DOHH2 (cell line): ENCODE measurements at regions not wholly inside any gene's neighbourhood (a gene's known extent, or its start where the extent isn't known, plus 50 kb on each side); places are given as distances from the start of the nearest gene placed in this dataset.

Experiments used
- H3F3A ChIP-seq: fragments of 200-600 bp; sonication (generic), shearing (Covaris generic); 2 replicates; pipeline ENCODE4 v1.6.0; 2016; ENCODE audit warnings: antibody characterized with exemption, mild to moderate bottlenecking; ENCODE audit not compliant: control insufficient read depth, insufficient read depth
- H3K27ac ChIP-seq: fragments of 200-600 bp; sonication (generic); 2 replicates; pipeline ENCODE4 v1.5.1; 2014; ENCODE audit warnings: low read depth, mild to moderate bottlenecking, low read length, moderate library complexity
- H3K27me3 ChIP-seq: fragments of 200-600 bp; sonication (generic); 2 replicates; pipeline ENCODE4 v1.6.1; 2014; ENCODE audit warnings: mild to moderate bottlenecking, low read length, mixed read lengths; ENCODE audit not compliant: control insufficient read depth
- H3K36me3 ChIP-seq: fragments of 200-600 bp; sonication (generic); 2 replicates; pipeline ENCODE4 v1.6.1; 2014; ENCODE audit warnings: mild to moderate bottlenecking, low read length, moderate library complexity, mixed read lengths; ENCODE audit not compliant: control insufficient read depth
- H3K4me1 ChIP-seq: fragments of 200-600 bp; sonication (generic); 2 replicates; pipeline ENCODE4 v1.6.1; 2014; ENCODE audit warnings: mild to moderate bottlenecking, low read length, mixed read lengths; ENCODE audit not compliant: control insufficient read depth
- H3K4me2 ChIP-seq: fragments of 200-600 bp; sonication (generic); 2 replicates; pipeline ENCODE4 v1.6.0; 2014; ENCODE audit warnings: mild to moderate bottlenecking, low read length, moderate library complexity
- H3K4me3 ChIP-seq: fragments of 200-600 bp; sonication (generic); 2 replicates; pipeline ENCODE4 v1.5.1; 2014; ENCODE audit warnings: mild to moderate bottlenecking, low read length, mixed read lengths
- H3K79me2 ChIP-seq: fragments of 200-600 bp; sonication (generic); 2 replicates; pipeline ENCODE4 v1.6.1; 2014; ENCODE audit warnings: mild to moderate bottlenecking, low read length, mixed read lengths; ENCODE audit not compliant: control insufficient read depth
- H3K9me2 ChIP-seq: fragments of 200-600 bp; sonication (generic); replicated peaks from 2 replicates; pipeline ENCODE4 v1.6.1; 2014; ENCODE audit warnings: mild to moderate bottlenecking, low read length, mixed read lengths; ENCODE audit not compliant: control insufficient read depth
- H3K9me3 ChIP-seq: fragments of 200-600 bp; sonication (generic); 2 replicates; pipeline ENCODE4 v1.6.1; 2014; ENCODE audit warnings: antibody characterized with exemption, low read length, mixed read lengths; ENCODE audit not compliant: control insufficient read depth, insufficient read depth
- H4K20me1 ChIP-seq: fragments of 200-600 bp; sonication (generic); 2 replicates; pipeline ENCODE4 v1.6.0; 2014; ENCODE audit warnings: low read depth, mild to moderate bottlenecking, antibody characterized with exemption, low read length, moderate library complexity; ENCODE audit not compliant: control insufficient read depth, insufficient read depth
- EZH2phosphoT487 ChIP-seq: fragments of 200-600 bp; sonication (generic); IDR thresholded peaks from 2 replicates; pipeline ENCODE4 v1.6.1; 2017; ENCODE audit warnings: borderline replicate concordance, mild to moderate bottlenecking, antibody characterized with exemption, low read length, moderate library complexity, mixed read lengths
- TF ChIP-seq, protein P1 (sequence below): fragments of 200-600 bp; sonication (generic); IDR thresholded peaks from one replicate; pipeline ENCODE4 v1.5.1; 2014; ENCODE audit warnings: antibody characterized with exemption, mild to moderate bottlenecking, low read depth, low read length; ENCODE audit not compliant: poor library complexity, severe bottlenecking

DNA sequence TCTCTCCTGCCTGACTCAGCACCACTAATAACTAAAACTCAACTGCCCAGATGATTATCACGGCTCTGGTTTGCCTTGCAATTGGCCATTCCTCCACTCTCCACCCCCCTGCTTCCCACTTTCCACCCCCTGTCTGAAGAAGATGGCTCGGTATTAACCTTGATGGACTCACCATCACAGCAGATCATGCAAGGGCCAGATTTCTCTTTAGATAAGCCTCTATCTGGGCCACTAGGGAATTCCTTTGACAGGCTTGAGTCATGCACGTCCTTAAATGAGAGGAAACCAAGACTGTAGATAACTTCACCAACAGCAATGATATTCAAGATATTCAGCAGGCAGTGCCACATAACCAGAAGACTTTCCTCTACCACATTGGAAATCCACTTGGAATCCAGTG, 131.1 kb upstream of the NBEA start:
- Histone ChIP-seq H3K9me2 (no peaks in the 10 kb centered on the region), H3K4me1 (no peaks in the 10 kb centered on the region), H3K4me2 (no peak overlapping the region), H3F3A (no peaks in the 10 kb centered on the region), H3K79me2 (no peaks in the 10 kb centered on the region), H3K9me3 (peaks cover 5% of the 10 kb centered on the region; the same call in 1 of the 2 replicates), H3K36me3 (no peaks in the 10 kb centered on the region), H3K27me3 (no peaks in the 10 kb centered on the region), H4K20me1 (no peaks in the 10 kb centered on the region), H3K27ac (no peak overlapping the region), H3K4me3 (no peak overlapping the region)
- TF ChIP-seq EZH2phosphoT487 = no peak
- TF ChIP-seq, protein P1, sequence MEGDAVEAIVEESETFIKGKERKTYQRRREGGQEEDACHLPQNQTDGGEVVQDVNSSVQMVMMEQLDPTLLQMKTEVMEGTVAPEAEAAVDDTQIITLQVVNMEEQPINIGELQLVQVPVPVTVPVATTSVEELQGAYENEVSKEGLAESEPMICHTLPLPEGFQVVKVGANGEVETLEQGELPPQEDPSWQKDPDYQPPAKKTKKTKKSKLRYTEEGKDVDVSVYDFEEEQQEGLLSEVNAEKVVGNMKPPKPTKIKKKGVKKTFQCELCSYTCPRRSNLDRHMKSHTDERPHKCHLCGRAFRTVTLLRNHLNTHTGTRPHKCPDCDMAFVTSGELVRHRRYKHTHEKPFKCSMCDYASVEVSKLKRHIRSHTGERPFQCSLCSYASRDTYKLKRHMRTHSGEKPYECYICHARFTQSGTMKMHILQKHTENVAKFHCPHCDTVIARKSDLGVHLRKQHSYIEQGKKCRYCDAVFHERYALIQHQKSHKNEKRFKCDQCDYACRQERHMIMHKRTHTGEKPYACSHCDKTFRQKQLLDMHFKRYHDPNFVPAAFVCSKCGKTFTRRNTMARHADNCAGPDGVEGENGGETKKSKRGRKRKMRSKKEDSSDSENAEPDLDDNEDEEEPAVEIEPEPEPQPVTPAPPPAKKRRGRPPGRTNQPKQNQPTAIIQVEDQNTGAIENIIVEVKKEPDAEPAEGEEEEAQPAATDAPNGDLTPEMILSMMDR = no peak

DNA sequence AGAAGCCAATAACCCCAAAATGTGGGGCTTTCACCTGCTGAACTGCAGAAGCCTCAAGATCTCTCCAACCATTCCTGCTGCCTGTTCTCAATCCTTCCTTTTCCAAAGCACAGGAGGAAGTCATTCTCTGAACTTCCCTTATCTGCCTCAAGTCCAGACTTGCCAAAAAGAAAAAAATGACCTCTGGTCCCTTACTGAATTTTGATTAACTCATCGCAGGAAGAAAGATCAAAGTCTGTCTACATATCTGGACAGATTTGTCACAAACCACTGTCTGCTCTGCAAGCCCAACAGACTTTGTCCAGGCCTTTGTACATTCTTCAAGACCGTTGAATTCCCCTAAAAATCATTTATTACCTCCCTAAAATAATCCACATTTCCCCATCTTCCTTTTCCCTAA, 126.5 kb upstream of the NBEA start:
- no peaks in the 10 kb centered on the region for H3K79me2 ChIP-seq
- H3K4me2 ChIP-seq = no peak overlapping the region
- no peak overlapping the region for H3K27ac ChIP-seq
- H3K27me3 ChIP-seq = no peaks in the 10 kb centered on the region
- H3K36me3 ChIP-seq = no peaks in the 10 kb centered on the region
- no peaks in the 10 kb centered on the region for H3K9me2 ChIP-seq
- H3F3A ChIP-seq = no peaks in the 10 kb centered on the region
- H3K4me3 ChIP-seq = no peak overlapping the region
- TF ChIP-seq, protein P1 = no peak
- no peak for TF ChIP-seq EZH2phosphoT487
- H3K9me3 ChIP-seq = peaks cover 5% of the 10 kb centered on the region; the same call in 1 of the 2 replicates
- no peaks in the 10 kb centered on the region for H3K4me1 ChIP-seq
- H4K20me1 ChIP-seq = no peaks in the 10 kb centered on the region

DNA sequence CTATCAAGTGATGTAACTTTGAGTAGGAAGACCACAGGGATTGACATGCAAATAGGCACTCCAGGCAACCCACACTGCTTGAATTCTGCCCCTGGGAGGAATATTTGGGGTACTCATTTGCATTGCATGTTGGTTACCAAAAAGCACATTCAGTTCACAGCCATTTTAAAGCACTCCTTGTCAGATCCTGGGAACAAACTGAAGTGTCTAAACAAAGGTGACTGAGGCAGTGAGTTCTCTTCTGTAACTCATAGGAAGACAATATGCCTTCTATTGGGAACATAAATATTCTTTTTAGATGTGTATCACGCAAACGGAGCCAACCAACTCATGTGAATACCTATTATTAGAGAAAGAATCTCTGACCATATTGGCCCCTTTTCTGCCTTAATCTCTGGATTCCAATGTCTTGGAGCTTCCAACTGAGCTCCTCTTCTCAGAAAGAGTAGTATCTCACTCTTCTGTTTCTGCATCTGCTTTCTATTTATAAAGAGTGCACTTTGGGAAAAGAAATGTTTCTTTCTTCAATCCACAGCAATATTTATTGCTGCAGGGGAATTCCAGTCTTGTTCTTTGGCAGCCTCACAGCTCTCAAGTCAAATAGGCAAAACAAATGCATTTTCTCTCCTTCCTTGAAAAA, 125.7 kb upstream of the NBEA start:
- H3K27ac ChIP-seq = no peak overlapping the region
- H3K4me1 ChIP-seq = no peaks in the 10 kb centered on the region
- no peaks in the 10 kb centered on the region for H3F3A ChIP-seq
- peaks cover 5% of the 10 kb centered on the region; the same call in 1 of the 2 replicates for H3K9me3 ChIP-seq
- no peaks in the 10 kb centered on the region for H4K20me1 ChIP-seq
- H3K27me3 ChIP-seq = no peaks in the 10 kb centered on the region
- no peak overlapping the region for H3K4me3 ChIP-seq
- no peaks in the 10 kb centered on the region for H3K79me2 ChIP-seq
- no peak overlapping the region for H3K4me2 ChIP-seq
- TF ChIP-seq EZH2phosphoT487 = no peak
- TF ChIP-seq, protein P1 = no peak
- H3K36me3 ChIP-seq = no peaks in the 10 kb centered on the region
- no peaks in the 10 kb centered on the region for H3K9me2 ChIP-seq
